Middle frontal gyrus (tissue), 1 donor: ENCODE measurements at regions not wholly inside any gene's neighbourhood (a gene's known extent, or its start where the extent isn't known, plus 50 kb on each side); places are given as distances from the start of the nearest gene placed in this dataset.

ENCODE experiments used
- DNase-seq: peaks from one replicate; pipeline ENCODE4 v3.0.0-alpha.2; 2015; ENCODE audit warnings: low spot score; ENCODE audit errors: extremely low spot score

- no peak for DNase-seq
Observed at GRCh38 chr4:178738026-178738425, 1295.8 kb upstream of the AGA start.

GRCh38 chr4:178745203-178745602, 1303.0 kb upstream of the AGA start:
- DNase-seq: no peak

GRCh38 chr4:178752954-178753525, 1310.8 kb upstream of the AGA start:
- DNase-seq: peak; percentile 26

GRCh38 chr4:178778496-178778895, 1336.3 kb upstream of the AGA start:
- DNase-seq: no peak

- no peak for DNase-seq
Observed at GRCh38 chr4:178781779-178782178, 1339.5 kb upstream of the AGA start.

- no peak for DNase-seq
Observed at GRCh38 chr4:178784491-178784890, 1342.3 kb upstream of the AGA start.

- DNase-seq: no peak
Observed at GRCh38 chr4:178789279-178789678, 1347.0 kb upstream of the AGA start.

- DNase-seq: no peak
Observed at GRCh38 chr4:178799204-178799603, 1357.0 kb upstream of the AGA start.

- no peak for DNase-seq
Observed at GRCh38 chr4:178808106-178808505, 1365.9 kb upstream of the AGA start.

GRCh38 chr4:178809921-178810320, 1367.7 kb upstream of the AGA start:
- DNase-seq: no peak

- no peak for DNase-seq
Observed at GRCh38 chr4:178811356-178811755, 1369.1 kb upstream of the AGA start.

- no peak for DNase-seq
Observed at GRCh38 chr4:178812866-178813265, 1370.6 kb upstream of the AGA start.

GRCh38 chr4:178814908-178815307, 1372.7 kb upstream of the AGA start:
- DNase-seq: no peak

- DNase-seq: no peak
Observed at GRCh38 chr4:178823673-178824295, 1381.5 kb upstream of the AGA start.

GRCh38 chr4:178836865-178837264, 1394.6 kb upstream of the AGA start:
- no peak for DNase-seq

GRCh38 chr4:178838776-178839175, 1396.5 kb upstream of the AGA start:
- DNase-seq: no peak

GRCh38 chr4:178856139-178856800, 1414.0 kb upstream of the AGA start:
- no peak for DNase-seq

- DNase-seq: no peak
Observed at GRCh38 chr4:178871476-178871875, 1429.2 kb upstream of the AGA start.

GRCh38 chr4:178881937-178882336, 1439.7 kb upstream of the AGA start:
- DNase-seq: no peak

- DNase-seq: no peak
Observed at GRCh38 chr4:178894126-178894525, 1451.9 kb upstream of the AGA start.

- DNase-seq: no peak
Observed at GRCh38 chr4:178899084-178899483, 1456.8 kb upstream of the AGA start.

- DNase-seq: no peak
Observed at GRCh38 chr4:178917756-178918155, 1475.5 kb upstream of the AGA start.

- no peak for DNase-seq
Observed at GRCh38 chr4:178937130-178937529, 1494.9 kb upstream of the AGA start.
